ENCODE measurements at regions not wholly inside any gene's neighbourhood (a gene's known extent, or its start where the extent isn't known, plus 50 kb on each side); places are given as distances from the start of the nearest gene placed in this dataset.

DNA sequence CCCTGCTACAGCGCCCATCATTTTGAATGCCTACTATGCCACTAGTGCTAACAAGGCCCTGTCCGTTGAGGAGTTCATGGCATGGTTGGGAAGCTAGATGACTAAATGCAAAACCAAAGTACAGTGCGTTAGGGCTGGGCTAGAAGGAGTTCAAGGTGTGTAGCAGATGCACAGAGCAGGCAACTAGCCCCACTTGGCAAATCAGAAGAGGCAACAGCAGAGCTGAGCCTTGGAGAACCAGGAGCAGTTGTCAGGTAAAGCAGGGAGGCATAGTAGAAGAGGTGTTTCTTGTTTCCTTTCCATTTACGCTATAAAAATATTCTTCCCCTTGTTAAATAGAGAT, 146.6 kb upstream of the CPEB2 start:
- no peak for DNase-seq
- H3K9ac ChIP-seq: peak overlapping the region; percentile 42; the same call in 1 of the 2 replicates

DNA sequence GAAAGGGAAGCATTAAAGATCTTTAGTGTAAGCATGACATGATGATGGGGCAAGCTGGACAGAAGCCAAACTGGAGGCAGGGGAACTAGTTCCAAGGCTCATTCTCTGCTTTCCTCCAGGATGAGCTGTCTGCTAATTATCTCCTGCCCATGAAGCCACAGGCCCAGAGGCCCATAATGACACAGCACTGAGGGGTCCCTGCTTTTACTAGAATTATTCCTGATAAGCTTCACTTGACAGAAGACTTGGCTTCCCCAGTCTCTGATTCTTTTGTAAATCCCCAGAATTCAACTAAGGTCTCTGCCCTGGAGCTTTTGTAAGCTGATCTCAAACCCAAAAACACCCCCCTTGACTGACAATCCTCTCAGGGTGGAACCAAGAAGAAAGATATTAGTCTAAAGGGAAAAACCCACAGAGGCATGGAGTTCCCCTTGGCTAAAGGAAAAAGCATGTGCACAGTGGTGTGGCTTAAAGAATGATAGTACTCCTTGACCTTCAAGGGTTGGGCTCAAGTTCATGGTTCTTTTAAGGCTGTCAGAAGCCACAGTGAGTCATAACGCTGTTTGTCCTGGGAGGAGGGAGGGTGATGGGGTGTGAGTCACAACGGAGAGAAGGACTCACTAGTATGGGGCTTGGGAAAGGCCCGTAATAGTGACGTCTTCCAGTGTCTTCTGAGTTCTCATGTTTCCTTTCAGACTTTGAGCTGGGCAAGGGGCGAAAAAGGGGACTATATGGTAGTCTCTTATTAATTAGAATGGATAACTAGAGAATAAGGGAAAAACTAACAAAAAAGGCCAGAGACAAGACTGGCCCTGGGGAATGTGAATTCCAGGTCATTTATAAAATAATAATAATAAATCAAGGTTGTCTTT, 146.0 kb upstream of the CPEB2 start:
- peaks cover 24% of the 10 kb centered on the region for H3F3A ChIP-seq (replicated peaks; ENCODE audit: insufficient read depth)
- ChIA-PET CTCF (interaction anchor here (0.6 kb wide), 1 partner anchor 66 kb away, joined by 3 read pairs; no protein-coding TSS in a partner anchor), POLR2A (no interaction called here)
- peaks cover 0 to 14% of the 10 kb centered on the region in 2 experiments; a peak in 2 of 4 replicates for H3K4me1 ChIP-seq (ENCODE audit: control insufficient read depth in 1 of 2, insufficient read depth in 2 of 2, low read depth in 1 of 2, low read length in 1 of 2)
- TF ChIP-seq SIN3A (IDR thresholded peaks at IDR 0.05; ENCODE audit: borderline replicate concordance, low read depth, low read length) (no peak), YY1 (IDR thresholded peaks at IDR 0.05; ENCODE audit: low read depth) (0 out of 2 replicates have a peak, but pooled peaks have one; percentile 21), EZH2phosphoT487 (IDR thresholded peaks at IDR 0.05; ENCODE audit: borderline replicate concordance, low read depth) (no peak), EP300 (IDR thresholded peaks at IDR 0.05; ENCODE audit: borderline replicate concordance in 1 of 2, low read depth in 1 of 2, low read length in 1 of 2) (peak in 1 of 2 experiments; percentile 75; a peak in 1 of 4 replicates), FOSL2 (IDR thresholded peaks at IDR 0.05; ENCODE audit: borderline replicate concordance, low read depth) (peak; percentile 99), RXRA (IDR thresholded peaks at IDR 0.05; ENCODE audit: borderline replicate concordance, low read depth) (peak; percentile 94), TCF12 (IDR thresholded peaks at IDR 0.05) (peak; percentile 87), MEF2A (IDR thresholded peaks at IDR 0.05; ENCODE audit: borderline replicate concordance, low read depth) (no peak), NFIC (IDR thresholded peaks at IDR 0.05; ENCODE audit: borderline replicate concordance) (peak; percentile 74), SMC3 (IDR thresholded peaks at IDR 0.05; ENCODE audit: low read depth, low read length) (no peak), JUND (IDR thresholded peaks at IDR 0.05) (peak; percentile 99)
- TF ChIP-seq, protein P1, sequence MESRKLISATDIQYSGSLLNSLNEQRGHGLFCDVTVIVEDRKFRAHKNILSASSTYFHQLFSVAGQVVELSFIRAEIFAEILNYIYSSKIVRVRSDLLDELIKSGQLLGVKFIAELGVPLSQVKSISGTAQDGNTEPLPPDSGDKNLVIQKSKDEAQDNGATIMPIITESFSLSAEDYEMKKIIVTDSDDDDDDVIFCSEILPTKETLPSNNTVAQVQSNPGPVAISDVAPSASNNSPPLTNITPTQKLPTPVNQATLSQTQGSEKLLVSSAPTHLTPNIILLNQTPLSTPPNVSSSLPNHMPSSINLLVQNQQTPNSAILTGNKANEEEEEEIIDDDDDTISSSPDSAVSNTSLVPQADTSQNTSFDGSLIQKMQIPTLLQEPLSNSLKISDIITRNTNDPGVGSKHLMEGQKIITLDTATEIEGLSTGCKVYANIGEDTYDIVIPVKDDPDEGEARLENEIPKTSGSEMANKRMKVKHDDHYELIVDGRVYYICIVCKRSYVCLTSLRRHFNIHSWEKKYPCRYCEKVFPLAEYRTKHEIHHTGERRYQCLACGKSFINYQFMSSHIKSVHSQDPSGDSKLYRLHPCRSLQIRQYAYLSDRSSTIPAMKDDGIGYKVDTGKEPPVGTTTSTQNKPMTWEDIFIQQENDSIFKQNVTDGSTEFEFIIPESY (IDR thresholded peaks at IDR 0.05; ENCODE audit: borderline replicate concordance, low read depth): peak; percentile 17; the same call in 1 of the 2 replicates
- TF ChIP-seq, protein P2, sequence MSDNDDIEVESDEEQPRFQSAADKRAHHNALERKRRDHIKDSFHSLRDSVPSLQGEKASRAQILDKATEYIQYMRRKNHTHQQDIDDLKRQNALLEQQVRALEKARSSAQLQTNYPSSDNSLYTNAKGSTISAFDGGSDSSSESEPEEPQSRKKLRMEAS (IDR thresholded peaks at IDR 0.05; ENCODE audit: low read depth): peak; percentile 88
- TF ChIP-seq, protein P3, sequence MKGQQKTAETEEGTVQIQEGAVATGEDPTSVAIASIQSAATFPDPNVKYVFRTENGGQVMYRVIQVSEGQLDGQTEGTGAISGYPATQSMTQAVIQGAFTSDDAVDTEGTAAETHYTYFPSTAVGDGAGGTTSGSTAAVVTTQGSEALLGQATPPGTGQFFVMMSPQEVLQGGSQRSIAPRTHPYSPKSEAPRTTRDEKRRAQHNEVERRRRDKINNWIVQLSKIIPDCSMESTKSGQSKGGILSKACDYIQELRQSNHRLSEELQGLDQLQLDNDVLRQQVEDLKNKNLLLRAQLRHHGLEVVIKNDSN (IDR thresholded peaks at IDR 0.05; ENCODE audit: borderline replicate concordance, low read depth): peak; percentile 11; the same call in 1 of the 2 replicates
- TF ChIP-seq, protein P4, sequence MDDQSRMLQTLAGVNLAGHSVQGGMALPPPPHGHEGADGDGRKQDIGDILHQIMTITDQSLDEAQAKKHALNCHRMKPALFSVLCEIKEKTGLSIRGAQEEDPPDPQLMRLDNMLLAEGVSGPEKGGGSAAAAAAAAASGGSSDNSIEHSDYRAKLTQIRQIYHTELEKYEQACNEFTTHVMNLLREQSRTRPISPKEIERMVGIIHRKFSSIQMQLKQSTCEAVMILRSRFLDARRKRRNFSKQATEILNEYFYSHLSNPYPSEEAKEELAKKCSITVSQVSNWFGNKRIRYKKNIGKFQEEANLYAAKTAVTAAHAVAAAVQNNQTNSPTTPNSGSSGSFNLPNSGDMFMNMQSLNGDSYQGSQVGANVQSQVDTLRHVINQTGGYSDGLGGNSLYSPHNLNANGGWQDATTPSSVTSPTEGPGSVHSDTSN (IDR thresholded peaks at IDR 0.05): peak; percentile 78
- peak overlapping the region; percentile 40 for H3K4me2 ChIP-seq
- WGBS (ENCODE audit: low lambda C conversion rate): 4% methylated on average over 5 of the region's 5 CpGs
- peak overlapping the region; percentile 28 to 98; a peak in 3 of 4 replicates for H3K27ac ChIP-seq (ENCODE audit: low read depth in 2 of 2, low read length in 1 of 2)
- no peaks in the 10 kb centered on the region for H3K36me3 ChIP-seq (replicated peaks in 1 of 2; ENCODE audit: control insufficient read depth in 1 of 2, insufficient read depth in 2 of 2, low read length in 1 of 2)
- no peaks in the 10 kb centered on the region for H3K9me3 ChIP-seq
- H4K20me1 ChIP-seq (ENCODE audit: insufficient read depth): no peaks in the 10 kb centered on the region
- peak overlapping the region; percentile 42; the same call in 1 of the 2 replicates for H3K9ac ChIP-seq
- H3K9me2 ChIP-seq: no peaks in the 10 kb centered on the region
- no peaks in the 10 kb centered on the region for H3K79me2 ChIP-seq (ENCODE audit: insufficient read depth)
- no peak for DNase-seq
- no peaks in the 10 kb centered on the region for H3K27me3 ChIP-seq (ENCODE audit: insufficient read depth)
- no peak overlapping the region for H3K4me3 ChIP-seq (ENCODE audit: low read depth in 2 of 2, low read length in 1 of 2)
- H2AFZ ChIP-seq (ENCODE audit: low read depth): peak overlapping the region; percentile 81

More for the DNA sequence above, 146.6 kb upstream of the CPEB2 start:
- Histone ChIP-seq H3K4me1 (ENCODE audit: control insufficient read depth in 1 of 2, insufficient read depth in 2 of 2, low read depth in 1 of 2, low read length in 1 of 2) (peaks cover 0 to 14% of the 10 kb centered on the region in 2 experiments; a peak in 2 of 4 replicates), H3K4me2 (peak overlapping the region; percentile 40), H2AFZ (ENCODE audit: low read depth) (peak overlapping the region; percentile 54; the same call in 1 of the 2 replicates), H3K9me2 (no peaks in the 10 kb centered on the region), H3K4me3 (ENCODE audit: low read depth in 2 of 2, low read length in 1 of 2) (no peak overlapping the region), H3K79me2 (ENCODE audit: insufficient read depth) (no peaks in the 10 kb centered on the region), H3F3A (replicated peaks; ENCODE audit: insufficient read depth) (peaks cover 24% of the 10 kb centered on the region), H4K20me1 (ENCODE audit: insufficient read depth) (no peaks in the 10 kb centered on the region), H3K9me3 (no peaks in the 10 kb centered on the region), H3K36me3 (replicated peaks in 1 of 2; ENCODE audit: control insufficient read depth in 1 of 2, insufficient read depth in 2 of 2, low read length in 1 of 2) (no peaks in the 10 kb centered on the region), H3K27ac (ENCODE audit: low read depth in 2 of 2, low read length in 1 of 2) (peak overlapping the region in 1 of 2 experiments; percentile 98; a peak in 2 of 4 replicates), H3K27me3 (ENCODE audit: insufficient read depth) (no peaks in the 10 kb centered on the region)
- CTCF ChIA-PET: no interaction called here
- POLR2A ChIA-PET: no interaction called here
- TF ChIP-seq RFX5 (IDR thresholded peaks at IDR 0.05; ENCODE audit: low read length) (no peak), RCOR1 (IDR thresholded peaks at IDR 0.05; ENCODE audit: low read length) (no peak), RAD21 (IDR thresholded peaks at IDR 0.05; ENCODE audit: low read length) (no peak), GABPA (IDR thresholded peaks at IDR 0.05; ENCODE audit: low read depth) (no peak)
- TF ChIP-seq, protein P5, sequence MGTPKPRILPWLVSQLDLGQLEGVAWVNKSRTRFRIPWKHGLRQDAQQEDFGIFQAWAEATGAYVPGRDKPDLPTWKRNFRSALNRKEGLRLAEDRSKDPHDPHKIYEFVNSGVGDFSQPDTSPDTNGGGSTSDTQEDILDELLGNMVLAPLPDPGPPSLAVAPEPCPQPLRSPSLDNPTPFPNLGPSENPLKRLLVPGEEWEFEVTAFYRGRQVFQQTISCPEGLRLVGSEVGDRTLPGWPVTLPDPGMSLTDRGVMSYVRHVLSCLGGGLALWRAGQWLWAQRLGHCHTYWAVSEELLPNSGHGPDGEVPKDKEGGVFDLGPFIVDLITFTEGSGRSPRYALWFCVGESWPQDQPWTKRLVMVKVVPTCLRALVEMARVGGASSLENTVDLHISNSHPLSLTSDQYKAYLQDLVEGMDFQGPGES (IDR thresholded peaks at IDR 0.05; ENCODE audit: low read depth, low read length): no peak
- TF ChIP-seq, protein P4 (IDR thresholded peaks at IDR 0.05): no peak
- WGBS (ENCODE audit: low lambda C conversion rate): 83% methylated on average over 4 of the region's 4 CpGs

All from SK-N-SH (cell line).